GM18868 (cell line): ENCODE measurements at regions not wholly inside any gene's neighbourhood (a gene's known extent, or its start where the extent isn't known, plus 50 kb on each side); places are given as distances from the start of the nearest gene placed in this dataset.

Experiments
- ATAC-seq: cut with Tn5 transposase; IDR thresholded peaks from one replicate; pipeline ENCODE4 v1.9.1; 2021; ENCODE audit warnings: mild to moderate bottlenecking, moderate library complexity; ENCODE audit not compliant: unreplicated experiment

GRCh38 chr1:112790920-112791722, 76.0 kb upstream of the PPM1J start:
- ATAC-seq: no peak

- no peak for ATAC-seq
Observed at GRCh38 chr1:112788561-112788960, 73.4 kb upstream of the PPM1J start.

- ATAC-seq: no peak
Observed at GRCh38 chr1:112788054-112788453, 72.9 kb upstream of the PPM1J start.

GRCh38 chr1:112783059-112783458, 67.9 kb upstream of the PPM1J start:
- no peak for ATAC-seq

GRCh38 chr1:112779665-112780526, 64.8 kb upstream of the PPM1J start:
- no peak for ATAC-seq

GRCh38 chr1:112778137-112778536, 63.0 kb upstream of the PPM1J start:
- ATAC-seq: no peak

- no peak for ATAC-seq
Observed at GRCh38 chr1:112776688-112777087, 61.6 kb upstream of the PPM1J start.

- no peak for ATAC-seq
Observed at GRCh38 chr1:112772781-112773180, 57.6 kb upstream of the PPM1J start.

GRCh38 chr1:112770724-112771123, 55.6 kb upstream of the PPM1J start:
- ATAC-seq: no peak

- no peak for ATAC-seq
Observed at GRCh38 chr1:112769611-112770010, 54.5 kb upstream of the PPM1J start.

- ATAC-seq: no peak
Observed at GRCh38 chr1:112767646-112768045, 52.5 kb upstream of the PPM1J start.
